DMS153 treated with DMSO at 0.1 percent for 48 hours (cell line): ENCODE measurements at regions not wholly inside any gene's neighbourhood (a gene's known extent, or its start where the extent isn't known, plus 50 kb on each side); places are given as distances from the start of the nearest gene placed in this dataset.
"Not testable (repeated sequence)": the region's sequence is repeated elsewhere in the genome, so short reads cannot be mapped to it uniquely, and the experiment has no call there.

Experiments
- DNase-seq: peaks from one replicate; lab custom pipeline; 2025; ENCODE audit not compliant: unreplicated experiment; lab: John Stamatoyannopoulos, UW

DNA sequence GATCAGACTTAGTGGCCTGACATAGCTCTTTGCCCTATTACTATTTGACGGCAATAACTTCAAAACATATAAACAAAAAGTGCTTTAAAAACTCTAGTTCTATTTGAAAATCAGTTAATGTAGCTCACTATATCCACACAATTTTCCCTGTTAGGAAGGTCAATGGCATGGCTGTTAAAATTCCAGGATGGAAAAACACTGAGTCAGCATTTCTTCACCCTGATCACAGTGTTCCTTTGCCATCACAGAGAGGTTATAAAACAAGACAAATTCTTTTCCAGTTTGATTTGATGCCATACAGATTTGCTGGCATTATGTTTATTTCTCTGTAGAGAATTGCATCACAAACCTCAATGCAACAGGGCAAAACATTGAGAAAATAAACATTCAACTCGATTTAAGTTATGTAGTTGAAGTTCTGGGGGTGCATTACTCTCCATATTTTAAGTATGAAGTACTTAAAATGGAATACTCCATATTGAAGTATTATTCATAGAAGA, 253.7 kb upstream of the HSF2 start:
- no peak for DNase-seq

DNA sequence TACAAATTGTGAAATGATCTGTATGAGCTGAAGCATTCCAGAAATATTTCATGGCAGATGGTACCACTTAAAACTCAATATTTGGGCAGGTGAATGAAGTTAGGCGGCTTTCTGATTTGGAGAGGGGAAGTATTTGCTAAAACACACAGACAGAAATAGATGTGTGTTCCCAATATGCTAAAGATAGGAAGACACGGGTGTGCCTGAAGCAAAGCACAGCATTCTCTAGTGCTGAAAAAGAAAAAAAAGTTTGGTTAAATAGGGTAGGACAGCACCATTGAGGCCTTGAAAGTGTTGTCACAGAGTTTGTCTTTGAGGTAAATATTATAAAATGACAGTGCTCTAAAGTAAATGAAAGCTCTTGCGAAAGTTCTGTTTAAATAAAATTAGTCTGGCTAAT, 252.2 kb upstream of the HSF2 start:
- DNase-seq = no peak

DNA sequence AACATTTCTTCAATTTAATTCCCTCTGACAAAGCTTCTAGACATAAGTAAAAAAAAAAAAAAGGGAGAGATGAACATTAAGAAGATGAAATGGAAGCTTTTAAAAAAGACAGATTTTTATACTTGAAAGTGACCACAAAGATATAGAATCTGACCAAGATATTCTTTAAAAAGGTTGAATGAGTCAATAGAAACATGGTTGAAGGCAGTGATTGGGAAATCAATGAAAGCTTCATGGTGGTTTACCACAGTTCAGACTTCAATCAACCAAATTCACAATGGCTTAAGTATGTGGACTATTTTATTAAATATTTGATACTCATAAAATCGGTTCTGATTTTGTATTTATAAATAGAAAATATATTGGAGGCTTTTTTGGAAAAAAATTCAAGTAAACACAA, 248.4 kb upstream of the HSF2 start:
- DNase-seq = no peak

DNA sequence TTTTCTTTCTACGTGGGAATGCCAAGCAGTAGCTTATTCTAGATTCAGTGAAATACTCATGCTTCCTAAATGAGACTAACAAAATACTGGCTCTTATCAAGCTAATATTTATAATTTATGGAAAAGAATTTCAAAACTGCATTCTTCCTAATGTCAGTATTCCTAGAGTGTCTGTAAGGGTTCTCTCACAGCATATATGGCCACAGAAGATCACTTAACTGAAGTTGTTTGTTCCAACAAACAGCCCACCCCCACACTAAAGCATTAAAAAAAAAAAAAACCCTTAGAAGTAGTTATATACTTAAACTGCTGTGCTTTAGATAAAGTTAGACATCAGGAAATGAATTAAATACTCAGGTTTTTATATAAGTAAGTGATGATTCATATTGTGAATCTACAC, 247.7 kb upstream of the HSF2 start:
- DNase-seq = no peak

DNA sequence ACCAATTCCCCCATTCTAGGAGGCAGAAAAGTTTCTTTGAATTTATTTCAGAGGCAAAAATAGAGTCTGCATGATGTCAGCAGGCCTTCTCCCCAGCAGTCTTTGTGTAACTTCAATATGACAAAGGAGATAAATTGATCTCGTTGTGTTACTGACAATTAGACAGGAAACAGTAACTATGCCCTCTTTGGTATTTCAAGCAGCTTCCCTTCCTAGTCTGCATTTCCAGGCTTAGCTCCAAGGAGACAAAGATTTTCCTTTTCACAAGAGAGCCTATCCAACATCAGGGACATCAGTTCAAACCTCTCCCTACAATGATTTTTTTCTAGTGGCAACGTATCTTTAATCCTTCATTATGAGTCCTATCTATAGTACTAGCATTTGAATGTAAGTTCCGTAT, 245.9 kb upstream of the HSF2 start:
- no peak for DNase-seq

DNA sequence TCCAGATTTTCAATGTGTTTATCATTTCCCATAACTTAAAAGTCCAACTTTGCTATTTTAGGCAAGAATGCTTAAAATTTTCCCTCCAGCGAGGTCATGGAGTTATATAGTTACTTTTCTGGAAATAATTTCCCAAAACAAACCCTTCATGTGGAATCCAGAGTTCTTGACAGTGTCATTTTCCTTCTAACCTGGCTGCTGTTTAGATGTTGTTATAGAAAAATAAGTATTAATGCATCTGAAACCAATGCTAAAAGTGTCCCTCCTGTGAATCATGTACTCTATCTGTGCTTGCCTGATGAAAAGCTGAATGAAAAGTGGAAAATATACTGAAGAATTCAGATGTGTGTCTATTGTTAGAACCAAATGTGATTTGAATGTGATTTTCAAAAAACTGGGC, 245.3 kb upstream of the HSF2 start:
- no peak for DNase-seq

DNA sequence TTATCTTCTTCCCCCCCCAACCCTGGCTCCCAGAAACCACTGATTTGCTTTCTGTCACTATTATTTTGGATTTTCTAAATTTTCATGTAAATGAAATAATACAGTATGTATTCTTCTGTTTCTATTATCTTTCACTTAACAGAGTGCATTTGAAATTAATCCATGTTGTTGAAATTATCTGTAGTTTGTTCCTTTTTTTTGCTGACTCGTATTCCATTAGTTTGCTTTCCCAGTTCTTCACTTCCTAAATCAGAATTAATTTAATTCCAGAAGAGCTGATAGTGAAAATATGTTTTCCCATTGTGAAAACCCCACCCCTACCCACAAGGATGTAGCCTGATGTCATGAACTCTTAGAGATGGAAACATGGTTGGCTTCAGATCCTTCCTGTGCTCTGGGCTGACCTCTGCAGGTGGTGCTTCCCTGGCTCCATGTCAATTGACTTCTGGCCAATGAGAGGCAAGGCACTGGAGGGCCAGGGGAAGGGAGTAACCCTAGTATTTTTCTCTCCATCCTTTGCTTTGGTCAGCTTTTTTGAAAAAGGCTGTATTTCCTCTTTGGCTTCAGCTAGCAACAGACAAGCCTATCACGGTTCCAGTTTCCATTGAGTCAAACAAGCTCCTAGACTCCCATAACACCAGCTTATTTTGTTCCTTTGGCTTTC, 244.4 kb upstream of the HSF2 start:
- DNase-seq = no peak

DNA sequence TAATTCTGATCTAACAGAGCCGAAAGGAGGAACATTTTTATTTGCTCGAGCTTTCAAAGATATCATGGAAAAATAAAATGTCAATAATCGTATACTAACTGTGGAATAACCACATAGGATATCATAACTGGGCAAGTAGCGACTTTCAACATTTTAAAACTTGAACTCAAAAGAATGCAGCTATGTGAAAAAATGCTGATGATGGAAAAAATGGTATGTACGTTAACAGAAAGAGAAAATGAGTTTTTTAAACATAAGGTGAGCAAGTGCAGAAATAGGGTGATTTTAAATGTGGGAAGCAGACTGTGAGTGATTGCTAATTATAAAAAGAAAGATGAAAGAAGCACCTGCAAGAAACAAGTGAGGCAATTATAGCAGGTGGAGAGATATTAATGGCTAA, 238.3 kb upstream of the HSF2 start:
- no peak for DNase-seq

DNA sequence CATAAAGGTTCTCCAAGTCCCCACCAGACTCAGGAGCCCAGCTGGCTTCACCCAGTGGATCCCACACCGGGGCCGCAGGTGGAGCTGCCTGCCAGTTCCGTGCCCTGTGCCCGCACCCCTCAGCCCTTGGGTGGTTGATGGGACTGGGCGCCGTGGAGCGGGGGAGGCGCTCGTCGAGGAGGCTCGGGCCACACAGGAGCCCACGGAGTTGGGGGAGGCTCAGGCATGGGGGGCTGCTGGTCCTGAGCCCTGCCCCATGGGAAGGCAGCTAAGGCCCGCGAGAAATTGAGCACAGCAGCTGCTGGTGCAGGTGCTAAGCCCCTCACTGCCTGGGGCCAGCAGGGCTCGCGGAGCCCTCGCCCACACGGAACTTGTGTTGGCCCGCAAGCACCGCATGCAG, 234.4 kb upstream of the HSF2 start:
- no peak for DNase-seq

DNA sequence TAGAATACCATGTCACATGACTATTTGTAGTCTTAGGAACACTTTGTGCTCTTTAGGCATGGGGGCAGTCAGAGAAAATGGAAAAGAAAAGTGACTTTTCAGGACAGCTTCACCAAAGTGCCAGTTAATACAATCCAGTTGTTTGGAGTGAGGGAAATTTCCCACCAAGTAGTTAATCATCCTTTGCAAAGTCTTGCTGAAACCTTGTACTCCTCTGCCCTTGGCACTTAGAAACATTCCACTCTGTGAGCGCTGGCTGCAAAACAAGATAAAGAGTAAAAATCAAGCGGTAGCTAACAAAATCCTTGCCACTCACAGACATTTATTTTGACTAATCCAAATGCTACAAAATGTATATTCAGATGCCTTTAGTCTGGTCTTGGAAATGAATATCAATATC, 229.2 kb upstream of the HSF2 start:
- no peak for DNase-seq

DNA sequence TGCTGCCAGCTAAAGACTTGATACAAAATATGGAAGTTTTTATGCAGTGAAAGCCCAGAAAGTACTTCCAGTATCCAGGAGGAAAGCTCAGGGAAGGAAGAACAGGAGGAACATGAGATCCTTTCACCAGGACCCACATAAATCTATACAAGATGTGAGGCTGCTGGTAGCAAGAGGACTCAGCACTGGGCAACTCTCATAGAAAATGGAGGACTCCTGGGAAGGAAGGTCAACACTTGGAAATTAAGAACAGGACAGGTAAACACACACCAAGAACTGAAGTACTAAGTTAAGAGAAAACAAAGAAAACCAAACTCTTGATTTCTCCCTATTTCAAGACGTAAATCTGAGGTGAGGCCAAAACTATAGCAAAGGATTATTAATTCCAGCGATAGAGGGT, 220.5 kb upstream of the HSF2 start:
- DNase-seq = no peak

DNA sequence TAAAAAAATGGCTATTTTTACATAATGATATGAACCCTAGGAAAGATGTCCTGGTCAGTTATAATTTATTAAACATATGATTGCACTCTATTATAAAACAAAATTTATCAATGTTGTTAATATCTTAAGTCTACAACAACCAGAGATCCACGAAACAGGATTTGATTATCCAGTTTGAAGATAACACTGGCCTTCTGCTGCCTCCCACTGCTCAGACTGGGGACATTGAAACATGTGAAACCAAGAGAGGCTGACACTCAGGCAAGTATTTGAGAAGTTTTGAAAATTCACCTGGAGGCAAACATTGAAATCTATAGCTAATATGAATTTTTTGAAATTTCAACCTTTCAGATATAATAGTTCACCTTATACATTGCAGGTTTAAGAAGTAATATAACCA, 219.3 kb upstream of the HSF2 start:
- DNase-seq = no peak

DNA sequence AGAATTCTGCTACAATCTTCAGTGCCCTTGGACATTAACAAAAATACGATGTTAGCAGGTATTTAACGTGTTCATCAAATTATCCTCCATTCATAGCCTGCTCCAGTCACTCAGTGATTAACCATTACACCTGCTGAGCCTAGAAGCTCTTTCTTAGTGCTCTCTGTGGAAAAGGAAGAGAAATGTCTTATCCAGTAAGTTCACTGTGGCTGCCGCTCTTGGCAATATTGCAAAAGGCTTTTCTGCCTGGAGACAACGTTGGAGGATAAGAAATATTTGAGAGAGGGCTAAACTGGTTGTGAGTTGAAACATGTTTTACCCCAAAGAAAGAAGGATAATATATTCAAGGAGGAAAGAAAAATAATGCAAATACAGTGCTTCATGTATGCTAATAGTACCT, 217.4 kb upstream of the HSF2 start:
- DNase-seq = no peak

DNA sequence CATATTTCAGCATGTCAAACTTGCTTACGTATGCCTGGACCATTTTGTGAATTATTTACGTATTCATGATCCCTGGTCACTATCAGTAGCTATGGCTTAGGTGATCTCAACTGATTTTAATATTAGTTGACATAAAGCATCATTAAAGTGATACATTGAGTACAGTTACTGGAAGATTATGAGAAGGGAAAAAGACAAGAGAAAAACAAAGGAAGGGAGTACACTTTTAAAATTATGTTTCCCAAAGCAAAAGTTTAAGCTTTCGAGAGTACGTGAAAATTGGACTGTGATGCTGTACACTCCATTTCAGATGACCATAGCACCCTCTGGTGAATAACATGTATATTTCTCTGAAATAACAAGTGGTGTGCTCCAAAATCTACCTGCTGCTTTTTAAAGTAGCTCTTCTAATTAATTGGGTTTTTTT, 215.0 kb upstream of the HSF2 start:
- no peak for DNase-seq

DNA sequence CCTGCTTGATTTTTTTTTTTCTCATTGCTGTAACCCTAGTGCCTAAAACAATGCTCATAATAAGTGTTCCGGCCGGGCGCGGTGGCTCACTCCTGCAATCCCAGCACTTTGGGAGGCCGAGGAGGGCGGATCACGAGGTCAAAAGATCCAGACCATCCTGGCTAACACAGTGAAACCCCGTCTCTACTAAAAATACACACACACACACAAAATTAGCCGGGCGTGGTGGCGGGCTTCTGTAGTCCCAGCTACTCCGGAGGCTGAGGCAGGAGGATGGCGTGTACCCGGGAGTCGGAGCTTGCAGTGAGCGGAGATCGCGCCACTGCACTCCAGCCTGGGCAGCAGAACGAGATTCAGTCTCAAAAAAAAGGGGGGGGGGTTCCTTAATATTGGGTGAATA, 214.0 kb upstream of the HSF2 start:
- not testable (repeated sequence) for DNase-seq

DNA sequence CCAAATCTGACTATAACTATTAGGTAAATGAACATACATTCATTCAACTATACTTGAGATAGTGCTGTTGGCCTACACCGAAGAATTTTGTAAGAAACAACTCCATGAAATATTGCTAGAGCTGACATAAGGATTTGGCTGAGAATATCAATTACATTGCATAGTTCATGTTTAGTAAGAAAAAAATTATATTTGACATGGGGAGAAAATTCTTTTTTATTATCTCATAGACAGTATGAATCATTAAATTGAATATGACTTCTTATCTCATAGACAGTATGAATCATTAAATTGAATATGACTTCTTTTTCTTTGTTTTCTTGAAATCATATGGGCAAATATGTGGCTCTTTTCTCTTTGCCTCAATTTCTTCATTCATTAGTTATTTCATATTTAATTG, 212.3 kb upstream of the HSF2 start:
- DNase-seq = no peak

DNA sequence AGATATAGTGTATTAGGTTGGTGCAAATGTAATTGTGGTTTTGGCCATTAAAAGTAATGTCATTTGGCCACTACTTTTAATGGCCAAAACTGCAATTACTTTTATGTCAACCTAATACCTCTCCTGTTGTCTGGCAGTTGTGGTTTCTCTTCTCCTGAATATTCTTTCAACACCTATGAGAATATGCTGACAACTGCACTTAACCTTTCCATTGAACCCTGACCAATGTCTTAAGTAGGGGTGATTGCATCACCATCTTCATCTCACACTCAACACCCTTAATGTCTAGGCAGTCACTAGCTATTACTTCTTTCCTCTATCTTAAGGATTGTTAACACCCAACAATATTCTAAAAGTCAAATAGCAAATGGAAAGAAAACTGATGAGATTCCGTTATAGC, 200.5 kb upstream of the HSF2 start:
- DNase-seq = no peak

DNA sequence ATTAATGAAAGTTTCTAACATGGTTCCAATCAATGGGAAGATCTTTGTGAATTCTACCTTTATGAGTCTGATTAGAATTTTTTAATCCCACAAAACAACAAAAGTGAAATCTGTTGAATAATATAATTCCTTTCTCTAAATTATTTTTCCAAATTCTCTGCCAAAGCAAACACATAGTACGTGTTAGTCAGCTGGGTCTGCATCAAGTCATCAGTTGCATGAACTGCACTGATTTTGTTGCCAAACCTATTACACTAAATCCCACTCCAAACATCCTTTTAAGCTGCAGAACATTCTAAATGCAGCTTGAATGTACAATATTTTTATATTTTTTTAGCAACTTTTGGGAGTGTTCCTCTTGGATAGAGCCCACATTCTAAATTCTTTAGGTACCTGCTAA, 199.0 kb upstream of the HSF2 start:
- no peak for DNase-seq

DNA sequence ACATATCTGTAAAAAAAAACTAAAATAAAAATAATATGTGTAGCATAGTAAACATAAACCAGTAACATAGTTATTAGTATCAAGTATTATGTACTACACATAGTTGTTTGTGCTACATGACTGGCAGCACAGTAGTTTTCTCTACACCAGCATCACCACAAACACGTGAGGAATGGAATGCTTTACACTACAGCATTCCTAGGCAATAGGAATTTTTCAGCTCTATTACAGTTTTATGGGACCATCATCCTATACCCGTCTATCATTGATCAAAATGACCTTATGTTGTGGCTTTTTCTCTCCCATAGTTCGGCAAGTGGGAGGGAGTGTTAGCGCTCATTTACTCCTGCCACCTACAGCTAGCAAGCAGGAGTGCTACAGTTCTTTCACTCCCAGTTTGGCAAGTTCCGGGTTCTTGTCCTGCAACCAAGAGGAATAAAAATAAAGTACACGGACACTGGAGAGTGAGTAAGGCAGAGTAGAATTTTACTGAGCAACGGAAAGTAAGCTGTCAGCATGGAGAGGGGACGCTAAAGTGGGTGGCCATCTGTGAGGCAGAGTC, 196.8 kb upstream of the HSF2 start:
- DNase-seq = no peak

DNA sequence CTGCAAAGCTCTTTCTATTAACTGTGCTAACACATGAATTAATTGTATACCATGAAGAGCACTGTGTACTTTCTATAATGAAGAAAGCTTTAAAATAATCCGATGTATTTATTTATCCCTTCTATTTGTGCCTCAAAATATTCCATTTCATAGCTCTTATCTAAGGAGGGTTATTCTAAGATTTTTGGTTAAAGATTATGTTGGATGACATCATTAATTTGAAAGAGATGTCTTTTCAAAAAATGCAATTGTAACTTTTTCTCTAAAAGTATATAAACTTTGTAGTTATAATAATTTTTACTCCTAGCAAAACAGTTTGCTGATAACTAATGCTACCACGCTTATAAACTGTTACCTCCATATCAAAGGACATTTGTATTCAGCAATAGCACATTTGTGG, 192.4 kb upstream of the HSF2 start:
- DNase-seq = no peak

DNA sequence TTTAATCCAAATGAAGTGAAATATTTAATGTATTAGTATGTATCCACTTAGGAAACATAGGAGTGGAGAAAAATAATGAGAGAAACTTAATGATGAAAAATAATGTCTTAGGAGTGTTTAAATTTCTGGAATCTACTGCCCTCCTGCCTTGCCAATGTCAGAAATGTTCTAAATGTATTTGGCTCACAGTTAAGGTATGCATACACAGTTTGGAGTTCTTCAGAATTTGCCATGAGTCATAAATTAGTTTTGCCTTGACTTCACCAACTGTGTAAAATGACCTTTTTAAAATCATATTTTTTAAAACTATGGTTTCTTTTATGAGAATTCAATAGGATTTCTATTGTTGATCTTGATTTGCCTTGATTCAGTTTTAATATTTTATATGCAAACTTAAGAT, 191.7 kb upstream of the HSF2 start:
- DNase-seq = no peak

DNA sequence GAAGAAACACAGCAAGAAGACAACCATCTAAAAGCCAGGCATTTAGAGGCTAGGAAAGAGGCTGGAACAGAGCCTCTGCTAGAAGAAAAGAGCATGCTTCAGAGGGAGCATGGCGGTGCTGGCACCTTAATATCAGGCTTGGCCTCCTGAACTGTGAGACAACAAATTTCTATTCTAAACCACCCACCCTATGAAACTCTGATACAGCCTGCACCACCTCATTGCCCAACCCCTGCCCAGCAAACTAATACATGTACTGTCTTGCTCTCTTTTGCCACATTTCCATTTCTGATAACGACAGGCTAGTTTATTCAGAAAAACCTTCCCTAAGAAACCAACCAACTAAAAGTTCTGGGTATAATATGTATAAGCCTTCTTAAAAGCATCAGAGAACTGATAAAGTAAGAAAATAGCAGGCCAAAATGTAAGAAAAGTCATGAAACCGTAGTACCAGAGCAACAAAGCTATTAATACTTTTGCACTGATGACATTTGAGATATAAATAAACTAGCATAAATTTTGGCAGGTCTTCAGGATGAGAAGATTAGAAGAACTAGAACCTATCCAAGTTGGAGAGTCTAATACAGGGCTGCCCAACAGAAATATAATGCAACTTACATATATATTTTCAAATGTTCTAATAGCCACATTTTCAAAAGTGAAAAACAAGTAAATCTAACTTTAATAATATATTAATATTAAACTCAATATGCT, 184.7 kb upstream of the HSF2 start:
- no peak for DNase-seq

DNA sequence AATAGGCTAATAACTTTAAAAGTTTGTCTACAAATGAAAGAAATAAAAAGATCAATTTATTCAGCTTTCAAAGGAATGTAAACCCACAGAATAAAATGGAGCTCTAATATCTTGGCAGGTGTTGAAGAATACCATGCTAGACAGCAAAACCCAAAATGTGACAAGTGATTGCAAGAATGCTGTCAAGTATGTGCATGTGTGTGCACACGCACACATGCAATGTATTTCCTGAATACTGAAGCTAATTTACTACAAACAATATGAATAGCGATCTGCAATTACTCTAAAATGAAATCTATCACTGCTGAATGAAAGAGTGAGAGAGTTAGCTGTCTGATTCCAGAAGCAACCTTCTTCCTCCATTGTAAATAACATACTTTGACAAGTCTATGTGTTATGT, 179.2 kb upstream of the HSF2 start:
- DNase-seq = no peak
